K562 (cell line): ENCODE measurements at regions not wholly inside any gene's neighbourhood (a gene's known extent, or its start where the extent isn't known, plus 50 kb on each side); places are given as distances from the start of the nearest gene placed in this dataset.
A peak's percentile ranks its signal among the peaks of the same experiment; 100 is the strongest.

ENCODE experiments used
- ATAC-seq: fragments of 200-7000 bp; cut with Tn5 transposase; 3 replicates; pipeline ENCODE4 v1.9.1; 2020; ENCODE audit warnings: moderate library complexity
- BruUV-seq: library from RNA; stranded (reverse); fragments of 400-500 nt; replicated peaks from 2 replicates; lab custom pipeline; 2021; lab: Mats Ljungman, UMichigan
- CTCF ChIA-PET: fragments of 300-600 bp; formaldehyde crosslinking; extraction: SDS; loops from one replicate; lab custom pipeline; 2021; ENCODE audit warnings: low intra/inter-chr PET ratio; lab: Yijun Ruan, JAX
- POLR2A ChIA-PET: fragments of 300-600, 350-650 bp; sonication (Branson Sonifier 250); formaldehyde crosslinking; extraction: SDS; loops from one replicate; lab custom pipeline; 2021; ENCODE audit warnings: antibody characterized with exemption, inconsistent platforms; lab: Yijun Ruan, JAX
- DNase-seq, 4 experiments: peaks; one replicate each; pipeline versions ENCODE4 v3.0.0 to v3.0.0-alpha.2; 2011 to 2018; ENCODE audit warnings: low spot score in 3 of 4, mixed read lengths in 3 of 4; ENCODE audit errors: extremely low read depth in 1 of 4
- FAIRE-seq: peaks from 2 replicates; lab custom pipeline; 2011; peaks lifted over from hg19 to GRCh38; lab: Jason Lieb, UNC
- H2AFZ ChIP-seq: 2 replicates; pipeline ENCODE4 v1.6.0; 2011; ENCODE audit warnings: low read depth, low read length, control low read depth, inconsistent platforms
- H3K27ac ChIP-seq: fragments of 200-600 bp; 3 replicates; pipeline ENCODE4 v1.8.0; 2011; ENCODE audit warnings: low read depth, mild to moderate bottlenecking, control low read depth, inconsistent platforms, low read length, moderate library complexity, mixed read lengths; ENCODE audit errors: extremely low read depth
- H3K27me3 ChIP-seq, 2 experiments: fragments of 300-600 bp in 1 of 2; 2 replicates in 1 of 2; 3 replicates in 1 of 2; pipeline versions ENCODE4 v1.6.0 to v1.8.0; 2011; ENCODE audit warnings: inconsistent platforms in 2 of 2, low read length in 2 of 2, mild to moderate bottlenecking in 1 of 2, mixed read lengths in 1 of 2, moderate library complexity in 1 of 2; ENCODE audit not compliant: control insufficient read depth in 2 of 2, insufficient read depth in 2 of 2
- H3K36me3 ChIP-seq: fragments of 300-600 bp; 3 replicates; pipeline ENCODE4 v1.8.0; 2011; ENCODE audit warnings: mild to moderate bottlenecking, low read length, inconsistent platforms; ENCODE audit not compliant: control insufficient read depth, insufficient read depth
- H3K4me1 ChIP-seq, 2 experiments: fragments of 200-600 bp in 1 of 2; replicated peaks in 1 of 2; 2 replicates in 1 of 2; 3 replicates in 1 of 2; pipeline versions ENCODE4 v1.5.1 to v1.8.0; 2011; ENCODE audit warnings: inconsistent platforms in 2 of 2, low read length in 2 of 2, mild to moderate bottlenecking in 1 of 2, mixed read lengths in 1 of 2, moderate library complexity in 1 of 2; ENCODE audit not compliant: control insufficient read depth in 2 of 2, insufficient read depth in 2 of 2
- H3K4me2 ChIP-seq: 2 replicates; pipeline ENCODE4 v1.6.1; 2011; ENCODE audit warnings: low read length, control low read depth, inconsistent platforms, mixed read lengths; ENCODE audit not compliant: insufficient read depth
- H3K4me3 ChIP-seq: fragments of 200-600 bp; sonication (generic), shearing (Covaris generic); 2 replicates; pipeline ENCODE4 v1.5.1; 2016; ENCODE audit warnings: control low read depth, inconsistent platforms
- H3K79me2 ChIP-seq: fragments of 200-600 bp; 3 replicates; pipeline ENCODE4 v1.8.0; 2011; ENCODE audit warnings: low read length, inconsistent platforms; ENCODE audit not compliant: control insufficient read depth, insufficient read depth
- H3K9ac ChIP-seq, 2 experiments: 2 replicates each; pipeline versions ENCODE4 v1.6.0 to v1.6.1; 2011; ENCODE audit warnings: low read depth in 2 of 2, low read length in 2 of 2, control low read depth in 1 of 2, inconsistent platforms in 1 of 2, mild to moderate bottlenecking in 1 of 2, mixed read lengths in 1 of 2; ENCODE audit not compliant: insufficient read depth in 1 of 2
- H3K9me1 ChIP-seq: one replicate; pipeline ENCODE4 v1.6.0; 2011; ENCODE audit warnings: inconsistent platforms, mild to moderate bottlenecking, low read length, moderate library complexity; ENCODE audit not compliant: control insufficient read depth, insufficient read depth
- H3K9me3 ChIP-seq: replicated peaks from 2 replicates; pipeline ENCODE4 v1.5.1; 2011; ENCODE audit warnings: low read depth, low read length, inconsistent platforms; ENCODE audit not compliant: control insufficient read depth, insufficient read depth
- H4K20me1 ChIP-seq: replicated peaks from 2 replicates; pipeline ENCODE4 v1.6.1; 2011; ENCODE audit warnings: low read length, inconsistent platforms, mixed read lengths; ENCODE audit not compliant: control insufficient read depth, insufficient read depth
- C11orf30 ChIP-seq: fragments of 450-650 bp; IDR thresholded peaks from 2 replicates; pipeline ENCODE4 v1.6.1; 2016; ENCODE audit warnings: low read depth, mild to moderate bottlenecking
- E4F1 ChIP-seq: fragments of 250-450 bp; sonication (Bioruptor Pico); IDR thresholded peaks from 2 replicates; pipeline ENCODE4 v1.5.0; 2021; ENCODE audit warnings: mild to moderate bottlenecking, borderline replicate concordance
- HSF4 ChIP-seq: fragments of 250-450 bp; sonication (Bioruptor Pico); IDR thresholded peaks from 2 replicates; pipeline ENCODE4 v2.1.2; 2022; ENCODE audit warnings: mild to moderate bottlenecking, moderate library complexity, borderline replicate concordance
- NUFIP1 ChIP-seq: fragments of 450-650 bp; IDR thresholded peaks from 2 replicates; pipeline ENCODE4 v1.6.1; 2018; ENCODE audit not compliant: partially characterized antibody
- ZBTB2 ChIP-seq: fragments of 450-650 bp; IDR thresholded peaks from 2 replicates; pipeline ENCODE4 v1.6.1; 2016; ENCODE audit warnings: antibody characterized with exemption
- ZFP1 ChIP-seq: fragments of 450-650 bp; formaldehyde crosslinking; IDR thresholded peaks from 2 replicates; pipeline ENCODE4 v1.4.0; 2020; ENCODE audit warnings: mild to moderate bottlenecking, mixed read lengths
- ZFP91 ChIP-seq: sonication (generic); formaldehyde crosslinking; IDR thresholded peaks from 2 replicates; pipeline ENCODE4 v1.8.0; 2022; ENCODE audit warnings: mild to moderate bottlenecking, missing genetic modification reagents
- ZNF121 ChIP-seq: sonication (generic); formaldehyde crosslinking; conservative IDR thresholded peaks from 2 replicates; pipeline ENCODE4 v1.8.0; 2022; ENCODE audit warnings: missing genetic modification reagents
- ZNF316 ChIP-seq: fragments of 450-650 bp; IDR thresholded peaks from 2 replicates; pipeline ENCODE4 v1.6.1; 2016
- in situ Hi-C: fragments of 300-500 bp; cut with MboI; formaldehyde crosslinking; loops from 4 replicates; pipeline ENCODE4 v1.15.0; 2018; ENCODE audit warnings: inconsistent platforms, mixed read lengths
- intact Hi-C: fragments of 100-400 bp; cut with micrococcal nuclease; formaldehyde crosslinking; loops from 2 replicates; pipeline ENCODE4 v1.14.2; 2022

- no peak for TF ChIP-seq ZBTB2
These were observed 392.2 kb upstream of the CCDC179 start (continued) for GRCh38 chr11:23252426-23252825.

- Histone ChIP-seq H3K4me3 (no peak overlapping the region), H3K27me3 (no peaks in the 10 kb centered on the region), H3K9ac (no peak overlapping the region), H3K79me2 (no peaks in the 10 kb centered on the region), H3K4me1 (no peaks in the 10 kb centered on the region), H3K9me1 (no peaks in the 10 kb centered on the region), H2AFZ (no peak overlapping the region), H4K20me1 (no peaks in the 10 kb centered on the region), H3K4me2 (no peak overlapping the region), H3K9me3 (no peaks in the 10 kb centered on the region), H3K27ac (no peak overlapping the region), H3K36me3 (no peaks in the 10 kb centered on the region)
- in situ Hi-C loops (no loop called here), intact Hi-C loops (no loop called here)
- BruUV-seq: no TSS peak
- CTCF ChIA-PET: no interaction called here
- TF ChIP-seq HSF4 (CRISPR knock-in tag) (no peak), E4F1 (no peak), ZNF316 (peak; percentile 69), ZNF121 (CRISPR knock-in tag) (no peak), ZFP91 (CRISPR knock-in tag) (no peak), C11orf30 (peak; percentile 23; the same call in 1 of the 2 replicates), ZFP1 (CRISPR knock-in tag) (no peak), NUFIP1 (no peak)
- no peak for FAIRE-seq
- DNase-seq: no peak
- POLR2A ChIA-PET: no interaction called here
- no peak for ATAC-seq
These were observed 396.8 kb upstream of the CCDC179 start for GRCh38 chr11:23257088-23257487.
